Neural crest cell (in vitro differentiated cells): ENCODE measurements at regions not wholly inside any gene's neighbourhood (a gene's known extent, or its start where the extent isn't known, plus 50 kb on each side); places are given as distances from the start of the nearest gene placed in this dataset.

Experiments used
- DNase-seq: peaks from one replicate; pipeline ENCODE4 v3.0.0; 2021; ENCODE audit warnings: low read depth, mixed read lengths, low spot score
- H3K27ac Mint-ChIP-seq: one replicate; pipeline ENCODE4 v1.8.0; 2021; ENCODE audit warnings: mild to moderate bottlenecking, mixed read lengths; ENCODE audit not compliant: unreplicated experiment
- H3K27me3 Mint-ChIP-seq: 2 replicates; pipeline ENCODE4 v1.8.0; 2021; ENCODE audit warnings: low read depth, mild to moderate bottlenecking, mixed read lengths
- H3K36me3 Mint-ChIP-seq: 2 replicates; pipeline ENCODE4 v1.8.0; 2021; ENCODE audit warnings: low read depth, mild to moderate bottlenecking, mixed read lengths
- H3K4me1 Mint-ChIP-seq: 2 replicates; pipeline ENCODE4 v1.8.0; 2021; ENCODE audit warnings: mixed read lengths
- H3K4me3 Mint-ChIP-seq: one replicate; pipeline ENCODE4 v1.8.0; 2021; ENCODE audit warnings: mild to moderate bottlenecking, mixed read lengths
- H3K9me3 Mint-ChIP-seq: 2 replicates; pipeline ENCODE4 v1.8.0; 2021; ENCODE audit warnings: mixed read lengths
- TF ChIP-seq, protein P1 (sequence below): fragments of 200-600 bp; sonication (generic); conservative IDR thresholded peaks from 2 replicates; pipeline ENCODE4 v1.5.0; 2021; ENCODE audit warnings: antibody characterized with exemption, mild to moderate bottlenecking

DNA sequence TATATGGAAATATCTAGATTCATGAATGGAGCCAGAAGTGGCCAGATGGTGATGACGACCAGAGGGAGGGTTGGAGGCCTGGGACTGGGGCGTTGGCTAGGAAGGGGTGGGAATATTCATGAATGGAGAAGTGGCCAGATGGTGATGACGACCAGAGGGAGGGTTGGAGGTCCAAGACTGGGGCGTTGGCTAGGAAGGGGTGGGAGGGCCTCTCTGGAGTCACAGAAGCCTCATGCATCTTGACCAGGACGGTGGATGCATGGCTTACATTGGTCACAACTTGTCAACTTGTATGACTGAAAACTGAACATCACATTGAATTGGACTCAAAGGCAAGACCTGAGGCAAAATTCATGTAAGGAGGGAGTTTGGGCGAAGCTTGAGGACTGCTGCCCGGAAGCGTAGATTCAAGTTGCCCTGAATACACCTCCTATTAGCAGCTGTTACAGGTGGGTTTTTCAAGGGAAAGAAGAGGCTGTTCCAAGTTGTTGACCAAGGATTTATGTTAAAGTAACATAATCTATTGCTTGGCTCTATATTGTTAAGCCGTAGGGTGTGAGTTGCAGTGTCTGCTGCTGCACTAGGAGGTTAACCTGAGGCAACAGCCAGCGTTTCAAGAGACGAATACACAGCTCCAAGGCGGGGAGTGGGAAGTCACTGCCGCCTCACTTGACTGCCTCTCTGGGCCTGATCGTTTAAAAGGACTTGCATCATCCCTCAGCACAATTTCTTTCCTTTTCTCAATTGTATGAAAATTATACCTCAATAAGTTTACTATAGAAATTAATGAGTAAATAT is 55.1 kb upstream of the FAM20C start:
- no peaks in the 10 kb centered on the region for H3K9me3 Mint-ChIP-seq
- peaks cover 3% of the 10 kb centered on the region for H3K27me3 Mint-ChIP-seq
- H3K4me3 Mint-ChIP-seq = no peak overlapping the region
- H3K4me1 Mint-ChIP-seq = peaks cover 5% of the 10 kb centered on the region
- TF ChIP-seq, protein P1, sequence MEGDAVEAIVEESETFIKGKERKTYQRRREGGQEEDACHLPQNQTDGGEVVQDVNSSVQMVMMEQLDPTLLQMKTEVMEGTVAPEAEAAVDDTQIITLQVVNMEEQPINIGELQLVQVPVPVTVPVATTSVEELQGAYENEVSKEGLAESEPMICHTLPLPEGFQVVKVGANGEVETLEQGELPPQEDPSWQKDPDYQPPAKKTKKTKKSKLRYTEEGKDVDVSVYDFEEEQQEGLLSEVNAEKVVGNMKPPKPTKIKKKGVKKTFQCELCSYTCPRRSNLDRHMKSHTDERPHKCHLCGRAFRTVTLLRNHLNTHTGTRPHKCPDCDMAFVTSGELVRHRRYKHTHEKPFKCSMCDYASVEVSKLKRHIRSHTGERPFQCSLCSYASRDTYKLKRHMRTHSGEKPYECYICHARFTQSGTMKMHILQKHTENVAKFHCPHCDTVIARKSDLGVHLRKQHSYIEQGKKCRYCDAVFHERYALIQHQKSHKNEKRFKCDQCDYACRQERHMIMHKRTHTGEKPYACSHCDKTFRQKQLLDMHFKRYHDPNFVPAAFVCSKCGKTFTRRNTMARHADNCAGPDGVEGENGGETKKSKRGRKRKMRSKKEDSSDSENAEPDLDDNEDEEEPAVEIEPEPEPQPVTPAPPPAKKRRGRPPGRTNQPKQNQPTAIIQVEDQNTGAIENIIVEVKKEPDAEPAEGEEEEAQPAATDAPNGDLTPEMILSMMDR = no peak
- H3K36me3 Mint-ChIP-seq = no peaks in the 10 kb centered on the region
- no peak for DNase-seq
- no peak overlapping the region for H3K27ac Mint-ChIP-seq

DNA sequence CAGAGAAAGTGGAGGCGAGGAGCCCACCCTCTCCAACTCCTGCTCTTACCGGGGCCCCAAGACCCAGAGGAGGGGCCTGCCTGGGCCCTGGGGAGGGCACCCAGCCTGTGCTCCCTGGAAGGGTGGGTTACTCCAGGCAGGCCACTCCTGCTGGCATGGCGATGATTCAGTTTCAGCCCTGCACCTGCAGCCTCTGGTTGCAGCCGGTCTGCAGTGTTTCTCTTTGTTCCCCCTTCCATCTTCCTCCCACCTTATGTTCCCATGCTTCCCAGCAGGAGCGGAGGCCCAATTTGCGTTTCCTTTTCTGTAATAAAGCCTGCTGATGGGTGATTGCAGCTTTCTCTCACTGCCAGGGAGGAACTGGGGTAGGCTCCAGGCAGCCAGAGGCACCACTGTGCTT is 53.2 kb upstream of the FAM20C start:
- no peaks in the 10 kb centered on the region for H3K36me3 Mint-ChIP-seq
- peaks cover 3% of the 10 kb centered on the region for H3K27me3 Mint-ChIP-seq
- H3K9me3 Mint-ChIP-seq = no peaks in the 10 kb centered on the region
- no peak for DNase-seq
- H3K4me1 Mint-ChIP-seq = peaks cover 5% of the 10 kb centered on the region
- no peak overlapping the region for H3K4me3 Mint-ChIP-seq
- no peak overlapping the region for H3K27ac Mint-ChIP-seq
- TF ChIP-seq, protein P1 = no peak

DNA sequence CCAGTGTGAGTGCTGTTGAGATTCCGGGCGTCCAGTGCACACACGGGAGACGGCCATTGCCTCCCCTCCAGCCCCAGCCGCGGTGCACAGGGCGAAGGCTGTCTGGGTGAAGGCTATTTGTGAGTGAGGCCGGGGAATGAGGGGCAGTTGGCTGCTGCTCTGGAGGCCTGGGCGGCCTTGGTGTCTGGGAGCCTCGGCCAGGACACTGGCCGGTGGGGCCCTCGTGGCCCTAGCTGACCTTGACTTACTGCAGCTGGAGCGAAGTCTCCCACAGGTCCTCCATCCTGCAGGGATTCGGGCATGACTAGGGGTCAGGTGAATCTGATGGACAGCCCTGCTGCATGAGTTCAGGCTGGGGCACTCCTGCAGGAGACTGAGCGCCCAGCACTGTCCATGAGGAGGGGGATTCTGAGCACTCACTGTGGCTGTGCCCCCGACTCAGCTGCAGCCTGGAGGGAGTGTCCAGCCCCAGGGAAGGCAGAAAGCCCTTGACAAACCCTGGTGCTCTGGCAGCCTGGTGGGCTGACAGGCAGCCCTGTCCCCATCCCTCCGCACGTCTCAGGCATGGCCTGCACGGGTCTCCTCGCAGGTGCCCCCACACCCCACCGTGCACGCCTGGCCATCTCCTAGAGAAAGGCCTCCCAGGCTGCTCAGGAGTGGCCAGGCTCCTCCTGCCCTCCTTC is 52.7 kb upstream of the FAM20C start:
- Mint-ChIP-seq H3K27ac (no peak overlapping the region), H3K4me3 (no peak overlapping the region)

DNA sequence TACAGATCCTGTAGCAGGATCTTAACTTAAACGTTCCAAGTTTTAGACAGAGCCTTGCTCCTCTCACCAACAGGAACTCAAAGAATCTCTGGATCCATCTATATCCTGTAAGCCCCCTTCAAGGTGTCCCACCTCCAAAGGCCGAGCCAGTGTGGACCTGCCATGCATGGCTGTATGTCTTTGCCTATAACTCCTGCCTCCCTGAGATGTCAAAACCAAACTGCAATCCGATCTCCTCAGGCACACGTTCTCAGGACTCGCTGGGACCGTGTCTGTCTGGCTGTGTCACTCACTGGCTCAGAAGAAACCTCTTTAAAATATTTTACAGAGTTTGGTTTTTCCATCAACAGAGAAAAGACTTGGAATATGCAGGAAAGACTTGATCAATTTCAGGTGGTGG is 51.4 kb upstream of the FAM20C start:
- H3K4me3 Mint-ChIP-seq = no peak overlapping the region
- TF ChIP-seq, protein P1 = no peak
- peaks cover 5% of the 10 kb centered on the region for H3K4me1 Mint-ChIP-seq
- H3K27ac Mint-ChIP-seq = no peak overlapping the region
- DNase-seq = no peak
- H3K9me3 Mint-ChIP-seq = no peaks in the 10 kb centered on the region
- peaks cover 4% of the 10 kb centered on the region for H3K36me3 Mint-ChIP-seq
- H3K27me3 Mint-ChIP-seq = peaks cover 3% of the 10 kb centered on the region

More for the DNA sequence above, 52.7 kb upstream of the FAM20C start:
- no peak for DNase-seq
- H3K27me3 Mint-ChIP-seq = peaks cover 3% of the 10 kb centered on the region
- H3K9me3 Mint-ChIP-seq = no peaks in the 10 kb centered on the region
- H3K4me1 Mint-ChIP-seq = peaks cover 5% of the 10 kb centered on the region
- TF ChIP-seq, protein P1 = no peak
- no peaks in the 10 kb centered on the region for H3K36me3 Mint-ChIP-seq

DNA sequence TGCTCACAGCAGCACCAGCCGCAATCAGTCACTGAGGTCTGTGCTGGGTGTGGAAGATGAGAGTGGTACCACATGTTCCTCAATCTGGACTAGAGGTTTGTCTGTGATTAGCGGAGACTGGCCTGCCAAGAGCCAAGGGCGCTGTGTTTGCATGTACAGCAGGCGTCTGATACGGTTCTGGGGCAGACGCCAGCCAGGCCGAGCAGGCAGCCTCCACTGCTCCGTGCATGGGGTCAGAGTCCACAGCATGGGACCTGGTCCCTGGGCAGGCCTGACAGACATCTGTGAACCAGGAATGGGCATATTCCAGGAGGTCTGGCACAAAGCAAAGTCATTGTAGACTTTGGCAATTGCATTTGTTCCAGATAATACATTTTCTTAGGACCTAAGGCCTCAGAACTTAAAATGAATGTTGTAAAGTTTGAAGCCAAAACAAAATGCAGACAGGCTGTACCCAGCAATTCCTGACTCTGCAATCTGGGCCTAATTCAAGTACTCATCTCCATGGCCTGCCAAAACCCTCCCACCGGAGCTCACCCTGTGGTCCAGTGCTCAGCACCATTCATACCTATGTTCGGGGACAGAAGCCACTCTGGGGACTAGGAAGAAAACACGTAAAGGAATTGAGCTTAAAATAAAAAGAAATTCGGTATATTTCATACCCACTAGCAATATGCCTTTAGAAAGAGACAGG is 50.0 kb upstream of the FAM20C start:
- Mint-ChIP-seq H3K9me3 (no peaks in the 10 kb centered on the region), H3K27me3 (no peaks in the 10 kb centered on the region), H3K36me3 (peaks cover 4% of the 10 kb centered on the region), H3K4me1 (peaks cover 5% of the 10 kb centered on the region), H3K27ac (peak overlapping the region; percentile 35), H3K4me3 (no peak overlapping the region)
- DNase-seq = no peak
- TF ChIP-seq, protein P1 = no peak
